Kidney capillary endothelial cell (primary cell): ENCODE measurements at regions not wholly inside any gene's neighbourhood (a gene's known extent, or its start where the extent isn't known, plus 50 kb on each side); places are given as distances from the start of the nearest gene placed in this dataset.
"Not testable (repeated sequence)": the region's sequence is repeated elsewhere in the genome, so short reads cannot be mapped to it uniquely, and the experiment has no call there.

Experiments
- DNase-seq: peaks from one replicate; pipeline ENCODE4 v3.0.0-alpha.2; 2018; ENCODE audit warnings: low spot score

DNA sequence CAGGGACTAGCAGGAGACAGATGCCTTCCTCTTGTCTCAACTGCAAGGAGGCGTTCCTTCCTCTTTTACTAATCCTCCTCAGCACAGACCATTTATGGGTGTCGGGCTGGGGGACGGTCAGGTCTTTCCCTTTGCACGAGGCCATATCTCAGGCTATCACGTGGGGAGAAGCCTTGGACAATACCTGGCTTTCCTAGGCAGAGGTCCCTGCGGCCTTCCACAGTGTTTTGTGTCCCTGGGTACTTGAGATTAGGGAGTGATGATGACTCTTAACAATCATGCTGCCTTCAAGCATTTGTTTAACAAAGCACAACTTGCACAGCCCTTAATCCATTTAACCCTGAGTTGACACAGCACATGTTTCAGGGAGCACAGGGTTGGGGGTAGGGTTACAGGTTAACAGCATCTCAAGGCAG, 1238.6 kb downstream of the OLFM4 start:
- DNase-seq: not testable (repeated sequence)

DNA sequence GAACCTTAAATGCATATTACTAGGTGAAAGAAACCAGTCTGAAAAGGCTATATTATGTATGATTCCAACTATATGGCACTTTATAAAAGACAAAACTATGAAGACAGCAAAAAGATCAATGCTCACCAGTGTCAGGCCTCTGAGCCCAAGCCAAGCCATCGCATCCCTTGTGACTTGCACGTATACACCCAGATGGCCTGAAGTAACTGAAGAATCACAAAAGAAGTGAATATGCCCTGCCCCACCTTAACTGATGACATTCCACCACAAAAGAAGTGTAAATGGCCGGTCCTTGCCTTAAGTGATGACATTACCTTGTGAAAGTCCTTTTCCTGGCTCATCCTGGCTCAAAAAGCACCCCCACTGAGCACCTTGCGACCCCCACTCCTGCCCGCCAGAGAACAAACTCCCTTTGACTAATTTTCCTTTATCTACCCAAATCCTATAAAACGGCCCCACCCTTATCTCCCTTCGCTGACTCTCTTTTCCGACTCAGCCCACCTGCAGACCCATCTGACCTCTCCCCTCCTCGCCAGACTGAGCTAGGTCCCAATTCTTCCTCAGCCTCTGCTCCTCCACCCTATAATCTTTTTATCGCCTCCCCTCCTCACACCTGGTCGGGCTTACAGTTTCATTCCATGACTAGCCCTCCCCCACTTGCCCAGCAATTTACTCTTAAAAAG, 1239.5 kb downstream of the OLFM4 start:
- DNase-seq: not testable (repeated sequence)

DNA sequence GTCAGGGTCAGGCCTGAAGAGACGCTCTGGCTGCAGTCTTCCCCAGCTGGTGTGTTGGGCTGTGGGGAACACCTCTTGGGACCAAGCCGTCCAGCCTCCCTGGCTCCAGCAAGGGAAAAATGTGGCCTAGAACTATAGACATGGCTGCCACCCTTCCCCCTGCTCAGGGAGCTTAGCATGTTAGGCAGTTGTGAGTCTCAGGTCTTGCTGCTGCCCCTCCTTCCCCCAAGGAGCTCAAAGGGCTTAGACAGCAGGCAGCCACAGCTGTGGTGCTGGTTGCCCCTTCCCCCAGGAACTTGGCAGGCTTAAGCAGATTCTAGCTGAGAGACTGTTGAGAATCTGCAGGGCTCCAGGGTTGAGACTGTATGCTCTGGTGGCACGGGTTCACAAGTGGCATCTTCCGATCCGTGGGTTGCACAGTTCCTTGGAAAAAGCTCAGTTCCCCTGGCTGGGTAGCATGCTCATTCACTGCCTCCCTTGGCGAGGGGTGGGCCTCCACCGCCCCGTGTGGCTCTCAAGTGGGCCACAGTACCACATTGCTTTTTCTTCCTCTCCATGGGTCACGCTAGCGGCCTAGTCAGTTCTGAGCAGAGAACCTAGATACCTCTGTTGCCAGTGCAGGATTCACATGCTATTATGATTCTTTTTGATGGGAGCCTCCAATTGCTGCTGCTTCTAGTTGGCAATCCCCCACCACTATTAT, 1258.6 kb downstream of the OLFM4 start:
- no peak for DNase-seq

DNA sequence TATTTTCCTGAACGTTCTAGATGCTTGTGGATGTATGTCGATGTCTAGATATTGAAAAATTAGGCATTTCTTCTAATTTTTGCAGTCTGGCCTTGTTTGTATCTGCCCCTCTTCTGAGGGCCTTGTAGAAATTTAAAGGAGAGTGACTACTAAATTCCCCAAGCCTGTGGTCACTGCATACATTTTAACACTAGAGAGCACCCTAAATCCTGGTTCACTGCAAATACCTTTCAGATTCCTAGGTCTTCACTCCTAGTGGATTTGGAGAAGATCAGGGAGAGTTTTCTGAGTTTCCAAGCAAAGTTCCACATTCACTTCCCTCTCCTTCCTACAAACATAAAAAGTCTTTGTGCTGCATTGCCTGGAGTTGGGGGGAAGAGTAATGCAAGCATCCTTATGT, 1272.5 kb downstream of the OLFM4 start:
- DNase-seq: no peak

DNA sequence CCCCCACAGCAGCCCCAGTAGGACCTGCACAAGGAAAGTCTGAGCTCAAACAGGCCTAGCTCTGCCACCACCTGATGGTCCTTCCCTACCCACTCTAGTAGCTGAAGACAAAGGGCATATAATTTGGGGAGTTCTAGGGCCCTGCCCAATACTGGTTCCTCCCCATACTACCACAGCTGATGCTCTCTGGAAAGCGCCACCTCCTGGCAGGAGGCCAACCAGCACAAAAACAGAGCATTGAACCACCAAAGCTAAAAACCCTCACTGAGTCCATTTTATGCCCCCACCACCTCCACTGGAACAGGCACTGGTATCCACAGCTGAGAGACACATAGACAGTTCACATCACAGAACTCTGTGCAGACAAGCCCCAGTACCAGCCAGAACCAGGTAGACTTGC, 1276.8 kb downstream of the OLFM4 start:
- no peak for DNase-seq

DNA sequence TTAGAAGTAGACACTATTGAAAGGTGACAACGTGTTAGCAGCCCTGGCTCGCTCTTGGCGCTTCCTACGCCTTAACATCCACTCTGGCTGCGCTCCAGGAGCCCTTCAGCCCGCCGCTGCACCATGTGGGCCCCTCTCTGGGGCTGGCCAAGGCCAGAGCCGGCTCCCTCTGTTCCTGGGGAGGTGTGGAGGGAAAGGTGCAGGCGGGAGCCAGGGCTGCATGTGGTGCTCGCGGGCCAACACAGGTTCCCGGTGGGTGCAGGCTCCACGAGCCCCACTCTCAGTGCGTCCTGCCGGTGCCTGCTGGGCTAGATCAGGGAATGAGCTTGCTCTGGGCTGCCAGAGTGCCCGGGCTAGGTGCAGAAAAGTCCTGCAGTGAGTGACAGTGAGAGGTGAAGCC, 1284.3 kb downstream of the OLFM4 start:
- DNase-seq: no peak

DNA sequence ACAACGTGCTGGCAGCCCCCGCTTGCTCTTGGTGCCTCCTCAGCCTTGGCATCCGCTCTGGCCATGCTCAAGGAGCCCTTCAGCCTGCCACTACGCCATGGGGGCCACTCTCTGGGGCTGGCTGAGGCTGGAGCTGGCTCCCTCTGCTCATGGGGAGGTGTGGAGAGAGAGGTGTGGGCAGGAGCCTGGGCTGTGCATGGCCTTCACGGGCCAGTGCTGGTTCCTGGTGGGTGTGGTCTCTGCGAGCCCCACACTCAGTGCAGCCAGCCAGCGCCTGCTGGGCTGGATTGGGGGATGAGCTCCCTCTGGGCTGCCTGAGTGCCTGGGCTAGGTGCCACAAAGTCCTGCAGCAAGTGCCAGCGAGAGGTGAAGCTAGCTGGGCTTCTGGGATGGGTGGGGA, 1289.1 kb downstream of the OLFM4 start:
- no peak for DNase-seq

DNA sequence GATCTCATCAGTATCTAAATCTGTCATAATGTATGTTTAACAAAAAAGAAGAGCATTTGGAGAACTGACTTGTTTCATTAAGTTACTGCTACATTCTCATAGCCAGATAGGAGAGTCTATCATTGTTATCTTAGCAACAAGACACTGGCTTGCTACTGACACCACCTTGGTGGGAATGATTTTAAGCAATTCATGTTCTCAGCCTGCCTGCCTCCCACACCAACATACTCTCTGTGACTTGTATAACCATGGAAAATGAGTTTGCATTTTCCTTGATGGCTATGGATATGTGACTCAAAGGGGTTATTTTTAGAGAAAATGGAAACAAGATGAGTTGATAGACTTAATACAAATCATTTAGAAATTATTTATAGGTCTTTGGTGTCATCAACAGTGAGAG, 1308.9 kb downstream of the OLFM4 start:
- no peak for DNase-seq

DNA sequence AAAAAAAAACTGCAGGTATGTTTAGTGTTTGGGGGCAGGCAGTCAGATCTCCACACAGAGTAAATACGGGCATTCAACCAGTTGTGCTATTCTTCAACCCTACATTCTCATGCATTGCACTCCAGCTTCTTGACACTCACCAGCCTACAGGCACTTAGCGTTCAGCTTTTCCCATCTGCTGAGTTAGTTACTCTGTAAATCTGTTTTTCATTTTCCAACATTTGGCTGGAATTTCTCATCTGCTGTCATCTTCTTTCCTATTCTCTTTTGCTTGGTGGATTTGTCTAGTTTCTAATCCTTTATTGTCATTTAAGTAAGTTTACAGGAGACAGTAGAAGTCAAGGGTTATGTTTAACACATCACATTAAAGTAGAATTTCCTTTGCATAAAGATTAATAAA, 1318.9 kb downstream of the OLFM4 start:
- no peak for DNase-seq

DNA sequence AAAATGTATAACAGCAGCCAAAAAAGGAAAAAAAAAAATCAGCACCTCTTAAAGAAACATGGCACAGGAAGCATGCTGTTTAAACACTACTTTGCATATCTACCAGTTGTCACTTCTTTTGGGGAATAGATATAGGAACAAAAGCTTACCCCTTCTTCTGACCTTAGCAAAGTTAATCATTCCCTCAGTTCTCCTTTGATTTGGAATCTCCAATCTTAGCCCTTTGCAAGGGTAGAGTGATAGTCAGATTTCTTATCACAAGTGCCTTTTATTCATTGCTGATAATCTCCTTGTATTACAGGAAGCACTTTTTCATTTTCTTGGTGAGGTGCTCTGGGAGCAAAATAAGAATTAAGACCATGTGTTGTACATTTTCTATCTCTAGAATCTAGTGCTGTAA, 1327.6 kb downstream of the OLFM4 start:
- DNase-seq: no peak

DNA sequence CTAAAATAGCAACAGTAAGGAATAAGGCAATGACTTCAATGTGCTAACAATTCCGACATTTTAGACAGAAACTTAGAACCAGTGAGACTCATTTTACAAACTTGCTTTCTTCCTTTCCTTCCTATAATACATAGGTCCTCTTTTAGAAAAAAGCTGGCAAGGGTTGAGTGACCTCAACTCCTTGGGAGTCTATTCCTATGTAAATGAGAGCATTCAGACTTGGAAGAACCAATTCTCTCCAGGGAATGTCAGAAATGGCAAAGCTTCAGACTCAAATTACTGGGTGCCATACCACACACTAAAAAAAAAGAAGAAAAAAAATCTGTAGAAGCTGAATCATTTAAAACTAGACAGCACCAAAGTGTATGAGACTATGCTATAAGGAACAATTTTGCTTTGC, 1328.2 kb downstream of the OLFM4 start:
- DNase-seq: no peak

DNA sequence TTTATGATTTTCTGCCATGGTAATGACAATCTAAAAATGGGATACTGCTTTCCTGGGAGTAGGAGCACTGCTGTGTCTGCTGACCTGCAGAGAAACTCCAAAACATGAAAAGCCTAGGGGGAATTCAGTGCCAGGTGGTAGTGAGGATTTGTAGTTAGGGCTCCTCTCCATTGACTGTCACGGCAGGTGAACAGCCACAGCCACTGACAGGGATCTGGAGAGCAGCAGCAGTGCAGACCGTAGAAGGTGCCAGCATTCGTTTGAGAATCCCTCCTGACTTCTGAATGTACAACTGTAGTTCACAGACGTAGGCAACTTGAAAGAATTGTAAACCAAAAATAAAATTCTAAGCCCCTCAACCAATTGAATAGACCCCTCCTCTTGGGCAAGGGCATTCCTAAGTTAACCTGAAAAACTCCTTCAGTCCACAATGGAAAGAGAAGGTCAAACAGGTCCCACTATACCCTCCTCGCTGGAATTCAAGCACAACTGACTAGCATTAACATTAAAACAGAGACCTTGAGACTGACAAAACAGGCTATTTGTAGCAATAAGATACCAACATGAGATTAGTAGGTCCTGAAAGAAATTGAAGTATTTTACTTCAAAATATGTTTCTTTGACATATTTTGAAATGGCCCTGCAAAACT, 1328.8 kb downstream of the OLFM4 start:
- no peak for DNase-seq

DNA sequence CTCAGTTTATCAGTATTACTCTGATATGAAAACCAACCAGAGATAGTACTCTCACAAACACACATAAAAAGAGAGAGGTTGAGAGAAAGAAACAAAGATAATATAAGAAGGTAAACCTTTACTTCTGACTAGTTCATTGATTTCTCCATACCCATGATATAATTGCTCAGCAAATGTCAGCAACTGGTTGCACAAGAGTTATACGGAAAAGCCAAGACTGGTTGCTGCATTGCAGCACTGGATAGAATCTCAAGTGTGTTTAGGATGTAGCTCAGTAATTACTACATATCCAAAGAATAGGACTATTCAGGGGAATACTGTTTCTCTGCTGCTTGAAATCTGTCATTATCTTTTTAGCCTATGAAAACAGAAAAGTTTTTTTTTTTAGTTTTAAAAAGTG, 1332.8 kb downstream of the OLFM4 start:
- no peak for DNase-seq

DNA sequence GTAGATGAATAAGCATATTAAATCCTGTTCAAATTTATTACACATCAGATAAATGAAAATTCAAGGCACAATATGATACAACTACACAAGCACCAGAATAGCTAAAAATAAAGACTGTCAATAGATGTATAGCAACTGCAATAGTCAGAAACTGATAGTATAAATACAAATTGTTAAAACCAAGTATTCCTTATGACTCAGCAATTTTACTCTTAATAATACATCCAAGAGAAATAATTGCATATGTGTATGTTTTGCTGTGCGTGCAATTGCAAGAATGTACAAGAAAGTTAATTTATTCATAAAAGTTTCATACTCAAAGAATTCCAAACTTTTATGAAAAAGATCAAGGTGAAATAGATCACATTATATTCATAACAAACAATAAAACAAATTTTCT, 1338.1 kb downstream of the OLFM4 start:
- DNase-seq: no peak

DNA sequence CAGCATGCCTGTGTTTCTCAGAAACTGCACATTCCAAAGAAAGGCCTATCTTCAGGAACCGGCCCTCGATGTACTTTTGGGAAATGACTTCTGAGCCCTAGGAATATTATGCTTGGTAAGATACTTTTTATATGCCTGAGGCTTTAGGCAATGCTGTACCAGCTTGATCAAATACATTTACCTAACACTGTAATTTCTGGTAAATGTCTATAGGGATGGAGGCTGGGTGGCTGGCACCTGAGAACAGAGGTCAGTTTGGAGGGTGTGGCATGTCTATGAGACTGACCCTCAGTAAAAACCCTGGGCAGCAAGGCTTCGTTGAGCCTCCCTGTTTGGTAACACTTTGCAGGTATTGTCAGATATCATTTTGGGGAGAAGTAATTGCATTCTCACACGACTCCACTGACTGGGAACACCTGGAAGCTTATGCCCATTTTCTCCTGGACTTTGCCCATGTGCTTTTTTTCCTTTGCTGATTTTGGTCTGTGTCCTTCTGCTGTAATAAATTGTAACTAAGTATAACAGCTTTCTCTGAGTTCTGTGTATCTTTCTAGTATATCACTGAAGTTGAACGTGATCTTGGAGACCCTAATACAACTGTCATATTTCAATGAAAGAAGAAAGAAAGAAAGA, 1339.1 kb downstream of the OLFM4 start:
- no peak for DNase-seq

DNA sequence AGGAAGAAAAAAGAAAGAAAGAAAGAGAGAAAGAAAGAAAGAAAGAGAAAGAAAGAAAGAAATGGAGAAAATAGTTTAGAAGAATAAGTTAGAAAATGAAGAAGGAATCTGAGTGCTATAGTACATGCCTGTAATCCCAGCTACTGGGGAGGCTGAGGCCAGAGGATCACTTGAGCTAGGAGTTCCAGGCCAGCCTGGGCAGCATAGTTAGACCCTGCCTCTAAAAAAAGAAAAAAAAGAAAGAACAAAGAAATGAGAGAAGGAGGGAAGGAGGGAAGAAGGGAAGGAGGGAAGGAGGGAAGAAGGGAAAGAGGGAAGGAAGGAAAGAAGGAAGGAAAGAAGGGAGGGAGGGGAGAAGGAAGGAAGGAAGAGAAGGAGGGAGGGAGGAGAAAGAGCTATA, 1339.8 kb downstream of the OLFM4 start:
- DNase-seq: no peak

DNA sequence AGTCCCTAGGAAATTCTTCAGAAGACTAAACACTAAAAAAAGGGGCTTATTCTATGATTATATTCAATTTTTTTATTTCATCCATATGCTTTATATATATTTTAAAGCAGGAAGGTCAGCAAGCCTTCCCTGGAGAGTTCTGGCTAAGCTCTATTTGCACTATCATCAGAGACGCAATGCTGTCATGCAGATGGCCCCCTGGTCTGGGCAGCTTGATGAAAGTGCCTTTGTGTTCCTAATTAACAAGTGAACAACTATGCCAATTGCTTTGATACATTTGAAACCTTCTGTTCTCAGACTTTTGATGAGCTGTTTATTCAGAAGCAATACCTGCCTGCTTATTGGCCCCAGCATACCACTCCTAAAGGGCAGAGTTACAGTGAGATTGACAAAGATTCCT, 1344.6 kb downstream of the OLFM4 start:
- DNase-seq: no peak

DNA sequence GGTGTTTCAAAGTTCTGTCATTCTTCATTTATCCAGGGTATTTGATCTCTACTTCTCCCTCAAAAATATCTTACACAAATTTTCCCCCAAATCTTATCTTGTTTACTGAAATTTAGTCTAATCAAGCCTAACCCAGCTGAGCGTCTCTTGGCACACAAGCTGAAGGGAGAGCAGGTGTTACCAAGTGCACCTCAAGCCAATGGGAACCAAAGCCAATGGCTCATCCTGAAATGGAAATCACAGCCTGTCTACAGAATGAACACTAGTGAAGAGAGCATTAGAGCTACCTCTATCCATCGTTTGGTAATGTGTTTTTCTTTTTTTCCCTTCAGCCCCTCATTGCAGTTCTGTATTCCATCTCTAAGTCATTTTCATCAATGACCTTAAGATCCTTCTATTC, 1350.8 kb downstream of the OLFM4 start:
- no peak for DNase-seq

DNA sequence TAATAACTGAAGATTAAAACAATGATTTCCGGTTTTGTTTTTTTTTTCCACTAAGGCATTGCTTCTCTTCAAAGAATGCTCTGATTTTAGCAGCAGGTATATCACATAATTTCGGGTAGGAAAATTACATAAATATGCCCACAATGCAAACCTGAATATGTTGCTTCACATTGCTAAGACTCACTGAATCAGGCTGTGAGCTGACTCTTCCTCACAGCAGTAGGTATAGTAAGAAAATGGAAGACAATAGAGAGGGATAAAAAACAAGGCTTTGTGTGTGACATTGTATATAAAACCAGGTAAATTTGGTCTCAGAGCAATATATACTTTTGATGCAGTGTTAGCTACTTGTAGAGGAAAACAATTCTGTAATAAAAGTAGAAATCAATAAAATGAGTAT, 1355.0 kb downstream of the OLFM4 start:
- no peak for DNase-seq

DNA sequence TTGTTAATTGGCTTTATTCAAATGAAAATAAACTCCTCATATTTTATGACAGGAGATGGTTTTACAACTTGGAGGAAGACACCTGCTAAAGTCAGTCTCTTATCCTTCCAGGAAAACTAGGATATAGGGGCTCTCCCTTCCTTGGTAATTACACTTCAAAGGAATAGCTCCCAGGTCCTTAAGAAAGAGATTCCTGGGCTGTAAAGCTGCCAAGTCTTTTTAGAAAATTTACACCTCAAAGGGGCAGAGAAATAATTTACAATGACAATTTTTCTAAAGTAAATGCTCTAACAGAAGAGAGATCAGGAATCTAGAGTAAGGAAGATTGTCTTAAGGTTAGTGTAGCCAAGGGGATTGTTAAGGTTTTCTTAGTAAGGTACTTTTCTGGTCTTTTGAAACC, 1359.0 kb downstream of the OLFM4 start:
- DNase-seq: no peak

DNA sequence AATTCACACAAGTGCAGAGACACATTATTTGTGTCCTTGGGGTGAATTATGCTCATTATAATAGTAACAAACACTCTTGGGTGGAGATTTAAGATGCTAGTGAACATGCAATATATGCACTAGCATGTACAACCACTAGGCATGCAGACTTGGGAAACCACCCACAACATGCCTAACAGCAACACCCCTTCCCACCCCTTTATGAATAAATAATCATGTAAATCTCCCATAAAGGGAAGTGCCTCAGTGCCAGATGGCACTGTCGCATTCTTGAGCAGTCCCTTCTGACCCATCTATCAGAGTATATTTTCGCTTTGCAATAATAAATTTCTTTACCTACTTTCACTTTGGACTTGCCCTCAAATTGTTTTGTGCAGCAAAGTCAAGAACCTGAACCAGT, 1362.2 kb downstream of the OLFM4 start:
- no peak for DNase-seq

DNA sequence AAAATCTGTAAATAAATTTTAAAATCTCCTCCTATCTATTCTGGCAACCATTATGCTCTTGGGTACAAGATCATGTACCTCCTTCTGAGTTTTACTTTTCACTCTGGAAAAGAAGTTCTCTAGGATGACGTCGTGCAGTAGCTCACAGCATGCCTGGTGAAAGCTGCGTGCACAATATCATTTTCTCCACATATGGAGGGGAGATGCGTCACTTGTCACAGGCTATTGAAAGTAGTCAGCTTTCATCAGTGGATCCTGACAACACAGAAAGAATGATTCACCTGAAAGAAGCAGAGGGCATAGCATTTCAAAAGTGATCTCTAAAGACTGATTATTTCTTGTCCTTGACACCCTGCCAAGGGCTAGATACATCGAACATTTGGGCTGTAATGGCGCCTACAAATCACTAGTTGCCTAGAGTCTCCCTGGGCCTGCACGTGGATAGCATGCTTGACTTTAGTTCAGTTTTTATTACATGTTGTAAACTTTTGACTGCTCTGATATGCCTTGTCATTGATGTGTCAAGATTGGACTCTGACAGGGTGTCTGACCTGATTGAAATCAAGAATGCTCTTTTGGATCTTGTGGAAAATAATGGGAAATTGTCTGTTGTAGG, 1365.6 kb downstream of the OLFM4 start:
- no peak for DNase-seq

DNA sequence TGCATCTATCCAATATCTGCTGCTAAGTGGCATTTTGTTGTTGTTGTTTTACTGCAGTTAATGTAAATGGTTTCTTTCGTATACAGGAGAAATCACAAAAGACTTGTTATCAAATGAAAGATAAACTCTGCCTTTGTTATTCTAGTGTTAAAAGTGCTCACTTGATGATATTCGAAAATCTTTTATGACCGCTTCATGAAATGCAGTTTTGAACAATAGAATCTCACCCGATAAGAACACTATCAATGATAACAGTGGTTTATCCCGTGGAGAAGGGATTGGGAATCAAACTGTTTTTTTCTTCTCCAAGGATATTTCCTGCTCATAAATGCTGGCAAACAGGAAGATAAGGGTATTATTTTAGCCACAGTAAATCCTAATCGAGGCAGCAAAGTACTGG, 1366.3 kb downstream of the OLFM4 start:
- no peak for DNase-seq
